HG02798 (cell line): ENCODE measurements at regions not wholly inside any gene's neighbourhood (a gene's known extent, or its start where the extent isn't known, plus 50 kb on each side); places are given as distances from the start of the nearest gene placed in this dataset.
"Not testable (repeated sequence)": the region's sequence is repeated elsewhere in the genome, so short reads cannot be mapped to it uniquely, and the experiment has no call there.

Experiments used
- ATAC-seq: cut with Tn5 transposase; IDR thresholded peaks from one replicate; pipeline ENCODE4 v1.9.1; 2021; ENCODE audit warnings: mild to moderate bottlenecking; ENCODE audit not compliant: unreplicated experiment, poor library complexity

DNA sequence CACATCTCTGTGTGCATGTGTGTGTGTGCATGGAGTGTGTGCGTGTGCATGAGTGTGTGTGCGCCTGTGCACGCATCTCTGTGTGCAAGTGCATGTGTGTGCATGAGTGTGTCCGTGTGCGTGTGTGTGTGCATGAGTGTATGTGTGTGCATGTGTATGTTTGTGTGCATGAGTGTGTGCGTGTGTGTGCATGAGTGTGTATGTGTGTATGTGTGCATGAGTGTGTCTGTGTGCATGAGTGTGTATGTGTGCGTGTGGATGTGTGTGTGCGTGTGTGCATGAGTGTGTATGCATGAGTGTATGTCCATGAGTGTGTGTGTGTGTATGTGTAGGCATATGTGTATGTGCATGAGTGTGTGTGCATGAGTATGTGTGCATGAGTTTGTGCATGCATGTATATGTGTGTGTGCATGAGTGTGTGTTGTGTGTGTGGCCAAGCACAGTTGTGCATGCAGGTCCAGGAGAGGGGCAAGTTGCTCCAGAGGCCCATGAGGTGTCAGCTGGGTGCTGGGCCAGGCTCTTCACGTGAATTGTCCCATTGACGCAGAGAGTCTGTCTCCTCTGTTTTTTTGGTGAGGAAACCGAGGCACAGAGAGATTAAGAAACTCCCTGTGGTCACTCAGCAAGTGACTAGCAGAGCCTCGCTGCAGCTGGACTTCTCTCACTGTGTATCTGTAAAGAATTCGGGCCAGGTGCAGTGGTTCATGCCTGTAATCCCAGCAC, 75.5 kb downstream of the ASB1 start:
- no peak for ATAC-seq

DNA sequence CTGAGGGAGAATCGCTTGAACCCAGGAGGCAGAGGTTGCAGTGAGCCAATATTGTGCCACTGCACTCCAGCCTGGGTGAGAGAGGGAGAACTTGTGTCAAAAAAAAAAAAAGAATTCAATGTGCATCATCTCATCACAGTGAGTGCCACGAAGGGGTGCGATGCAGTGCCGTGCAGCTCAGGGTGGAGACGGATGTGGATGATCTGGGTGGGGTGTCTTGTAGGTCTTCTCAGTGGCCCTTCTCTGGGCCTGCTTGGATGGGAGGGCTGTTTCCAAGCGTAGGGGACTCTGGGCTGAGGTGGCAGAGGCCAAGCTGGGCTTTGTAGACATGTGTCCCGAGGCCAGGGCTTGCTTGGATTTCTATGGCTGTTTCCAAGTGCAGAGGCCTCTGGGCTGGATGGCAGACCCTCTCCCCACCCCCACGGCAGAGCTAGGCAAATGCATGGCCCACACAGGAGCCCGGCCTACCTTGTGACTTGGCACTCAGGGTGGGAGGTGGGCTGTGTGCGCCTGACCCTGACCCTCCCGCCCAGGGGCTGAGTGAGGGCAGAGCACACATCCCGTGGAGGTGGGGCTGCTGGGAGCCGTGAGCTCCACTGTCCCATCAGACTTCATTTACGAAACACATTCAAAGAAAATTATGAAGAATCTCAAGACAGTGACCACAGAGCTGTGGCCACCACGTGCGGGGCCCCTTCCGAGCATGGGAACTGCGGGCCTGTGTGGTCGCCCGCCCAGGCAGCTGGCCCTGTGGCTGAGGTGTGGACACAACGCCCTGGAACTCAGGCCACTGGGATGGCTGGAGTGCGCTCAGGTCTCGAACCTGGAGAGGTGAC, 76.4 kb downstream of the ASB1 start:
- ATAC-seq: no peak

DNA sequence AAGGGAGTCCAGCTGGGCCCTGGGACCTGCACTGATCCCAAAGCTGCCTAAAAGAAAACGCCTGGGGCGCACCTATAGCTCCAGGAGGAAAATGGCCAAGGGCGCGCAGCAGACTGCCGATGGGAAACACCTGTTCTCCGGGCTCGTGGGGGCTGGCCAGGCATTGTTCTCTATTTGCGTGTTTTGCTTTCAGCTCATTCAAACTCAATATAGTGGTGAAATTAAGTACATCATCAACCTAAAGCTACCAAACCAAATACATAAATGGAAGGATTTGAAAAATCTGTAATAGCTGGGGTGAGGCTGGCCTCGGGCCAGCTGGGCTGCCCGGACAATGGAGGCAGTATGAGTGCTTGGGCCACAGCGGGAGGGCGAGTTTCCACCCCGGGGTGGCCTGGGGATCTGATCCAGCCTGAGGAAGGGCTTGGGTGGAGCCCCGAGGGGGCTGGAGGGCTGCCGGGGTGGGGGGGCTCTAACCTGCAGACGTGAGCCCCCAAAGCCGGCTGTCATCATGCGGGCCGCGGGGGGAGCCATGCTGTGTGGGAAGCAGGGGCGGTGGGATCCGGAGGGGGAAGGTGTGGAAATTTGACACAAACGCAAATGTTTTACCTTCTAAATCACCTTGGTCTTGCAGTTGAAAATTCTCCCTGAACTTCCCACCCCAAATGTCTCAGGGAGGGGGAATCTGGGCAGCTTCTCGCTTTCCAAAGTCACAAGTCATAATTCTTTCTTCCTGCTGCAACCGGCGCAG, 77.6 kb downstream of the ASB1 start:
- no peak for ATAC-seq

DNA sequence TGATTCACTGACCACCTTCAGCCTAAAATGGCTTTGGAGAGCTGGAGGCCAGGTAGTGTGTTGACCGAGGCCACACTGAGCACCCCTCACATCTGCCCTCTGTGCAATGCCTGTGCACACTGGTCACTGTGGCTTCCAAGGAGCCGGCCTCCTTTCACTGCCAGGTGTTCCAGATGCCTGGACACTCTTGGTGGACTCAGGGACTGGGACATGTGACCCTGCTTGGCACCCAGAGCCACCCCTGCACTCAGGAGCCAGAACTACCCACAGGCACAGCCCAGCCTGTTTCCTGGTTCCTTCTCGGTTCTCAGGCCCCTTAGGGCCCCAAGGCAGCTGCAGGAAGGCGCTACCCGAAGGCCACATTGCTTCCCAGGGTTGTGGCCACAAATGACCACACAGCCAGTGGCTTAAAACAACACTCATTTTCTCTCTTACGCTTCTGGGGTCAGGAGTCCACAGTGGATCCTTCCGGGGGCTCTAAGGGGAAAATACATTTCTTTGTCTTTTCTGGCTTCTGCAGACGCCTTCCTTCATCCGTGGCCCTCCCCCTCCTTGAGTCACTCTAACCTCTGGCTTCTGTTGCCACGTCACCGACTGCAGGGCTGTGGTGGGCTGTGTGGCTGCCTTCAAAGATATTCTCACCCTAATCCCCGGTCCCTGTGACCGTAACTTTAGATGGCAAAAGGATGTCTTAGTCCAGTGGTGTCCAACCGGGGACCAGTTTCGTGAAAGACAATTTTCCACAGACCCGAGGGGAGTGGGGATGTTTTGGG, 78.6 kb downstream of the ASB1 start:
- no peak for ATAC-seq

DNA sequence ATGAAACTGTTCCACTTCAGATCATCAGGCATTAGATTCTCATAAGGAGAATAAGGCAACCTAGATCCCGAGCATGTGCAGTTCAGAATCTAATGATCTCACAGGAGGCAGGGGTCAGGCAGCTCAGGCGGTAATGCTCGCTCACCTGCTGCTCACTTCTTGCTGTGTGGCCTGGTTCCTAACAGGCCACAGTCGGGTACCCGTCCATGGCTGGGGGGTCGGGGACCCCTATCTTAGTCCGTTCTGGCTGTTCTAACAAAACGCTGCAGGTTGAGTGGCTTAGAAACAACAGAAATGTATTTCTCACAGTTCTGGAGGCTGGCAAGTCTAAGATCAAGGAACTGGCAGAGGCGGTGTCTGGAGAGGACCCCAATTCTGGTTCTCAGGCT, 79.2 kb downstream of the ASB1 start:
- ATAC-seq: no peak

DNA sequence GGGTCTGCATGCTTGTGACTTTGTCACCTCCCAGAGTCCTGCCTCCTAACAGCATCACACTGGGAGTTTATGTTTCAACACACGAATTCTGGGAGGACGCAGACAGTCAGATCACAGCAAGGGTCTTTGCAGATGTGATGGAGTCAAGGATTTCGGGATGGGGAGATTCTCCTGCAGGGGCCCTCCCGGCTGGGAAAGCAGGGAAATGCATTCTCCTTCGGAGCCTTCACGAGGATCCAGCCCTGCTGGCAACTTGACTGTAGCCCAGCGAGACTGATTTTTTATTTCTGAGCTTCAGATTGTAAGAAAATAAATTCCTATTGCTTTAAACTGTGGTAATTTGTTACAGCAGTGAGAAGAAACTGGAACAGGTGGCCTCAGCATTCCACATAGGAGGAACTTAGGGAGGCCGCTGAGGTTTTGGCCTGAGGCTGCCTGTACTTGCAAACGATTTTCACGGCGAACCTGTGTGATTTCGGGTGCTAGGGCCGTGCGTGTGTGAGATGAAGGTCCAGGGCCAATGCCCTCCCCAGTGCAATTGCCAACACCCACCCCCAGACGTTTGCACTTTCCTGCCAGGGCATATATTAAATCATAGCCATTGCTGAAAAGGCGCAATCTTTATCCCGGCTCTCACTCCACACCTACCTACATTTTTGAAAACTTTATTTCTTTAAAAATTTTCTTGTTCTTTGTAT, 79.8 kb downstream of the ASB1 start:
- no peak for ATAC-seq

DNA sequence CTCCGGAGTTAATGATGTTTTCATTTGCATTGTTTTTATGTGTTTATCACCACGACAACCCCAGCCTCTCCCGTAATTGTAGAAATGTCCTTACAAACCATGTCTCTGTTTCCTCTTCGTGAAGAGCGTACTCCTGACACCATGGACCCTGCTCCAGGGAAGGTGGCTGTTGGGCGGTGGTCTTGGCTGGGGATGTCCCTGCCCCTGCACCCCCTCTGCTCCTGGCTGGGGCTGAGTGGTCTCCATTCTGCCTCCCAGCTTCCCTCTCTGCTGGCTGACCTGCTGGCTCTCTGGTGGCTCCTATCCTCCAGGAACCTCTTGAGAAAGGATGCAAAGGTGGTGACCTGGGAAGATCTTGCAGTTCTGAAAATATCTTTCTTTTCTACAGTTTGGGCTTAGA, 81.1 kb downstream of the ASB1 start:
- no peak for ATAC-seq

DNA sequence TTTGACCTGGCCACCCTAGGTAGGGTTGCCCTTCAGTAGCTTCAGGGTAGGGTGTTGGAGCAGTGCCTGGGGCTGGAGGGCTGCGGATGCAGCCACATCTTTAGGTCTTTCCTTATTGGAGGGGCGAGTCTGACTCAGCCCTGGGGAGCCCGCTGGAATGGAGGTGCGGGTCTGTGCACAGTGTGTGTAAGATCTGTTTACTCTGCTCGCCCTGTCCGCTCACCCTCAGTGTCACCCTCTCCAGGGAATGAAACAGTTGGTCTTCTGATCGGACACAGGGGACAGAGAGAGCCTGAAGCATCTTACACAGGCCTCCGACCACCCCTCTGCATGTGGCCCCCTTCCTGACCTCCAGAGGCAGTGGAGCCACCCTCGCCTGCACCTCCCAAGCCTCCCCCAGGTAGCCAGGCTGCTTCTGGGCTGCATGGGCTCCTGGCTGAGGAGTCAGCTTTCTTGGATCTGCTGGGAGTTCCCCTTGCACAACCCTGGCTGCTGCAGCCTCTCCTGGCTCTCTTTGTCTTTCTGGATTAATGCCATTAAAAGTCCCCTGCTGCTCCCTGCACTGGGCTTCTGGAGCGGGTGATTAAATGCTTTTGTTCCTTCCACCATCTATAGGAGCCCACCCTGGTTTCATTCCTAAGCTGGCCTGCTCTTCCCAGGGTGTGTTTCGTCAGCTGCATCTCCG, 82.6 kb downstream of the ASB1 start:
- ATAC-seq: no peak

DNA sequence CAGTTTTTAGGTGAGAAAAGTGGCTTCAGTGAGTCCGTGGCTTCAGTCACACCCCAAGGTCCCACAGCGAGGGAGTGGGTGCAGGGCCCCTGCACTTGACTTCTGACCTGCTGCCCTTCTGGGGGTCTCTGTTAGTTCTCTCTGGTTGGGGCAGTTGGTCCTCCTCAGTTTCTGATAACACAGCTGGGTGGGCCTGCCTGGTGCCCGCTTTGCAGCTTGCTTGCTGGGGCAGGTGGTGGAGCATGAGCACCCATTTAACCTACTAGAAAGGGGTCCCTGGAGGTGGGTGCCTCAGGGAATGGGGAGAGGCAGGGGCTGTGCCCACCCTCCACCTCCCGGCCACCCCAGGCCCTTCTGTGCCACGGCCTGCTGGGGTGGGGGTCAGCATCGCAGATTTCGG, 83.2 kb downstream of the ASB1 start:
- ATAC-seq: no peak

DNA sequence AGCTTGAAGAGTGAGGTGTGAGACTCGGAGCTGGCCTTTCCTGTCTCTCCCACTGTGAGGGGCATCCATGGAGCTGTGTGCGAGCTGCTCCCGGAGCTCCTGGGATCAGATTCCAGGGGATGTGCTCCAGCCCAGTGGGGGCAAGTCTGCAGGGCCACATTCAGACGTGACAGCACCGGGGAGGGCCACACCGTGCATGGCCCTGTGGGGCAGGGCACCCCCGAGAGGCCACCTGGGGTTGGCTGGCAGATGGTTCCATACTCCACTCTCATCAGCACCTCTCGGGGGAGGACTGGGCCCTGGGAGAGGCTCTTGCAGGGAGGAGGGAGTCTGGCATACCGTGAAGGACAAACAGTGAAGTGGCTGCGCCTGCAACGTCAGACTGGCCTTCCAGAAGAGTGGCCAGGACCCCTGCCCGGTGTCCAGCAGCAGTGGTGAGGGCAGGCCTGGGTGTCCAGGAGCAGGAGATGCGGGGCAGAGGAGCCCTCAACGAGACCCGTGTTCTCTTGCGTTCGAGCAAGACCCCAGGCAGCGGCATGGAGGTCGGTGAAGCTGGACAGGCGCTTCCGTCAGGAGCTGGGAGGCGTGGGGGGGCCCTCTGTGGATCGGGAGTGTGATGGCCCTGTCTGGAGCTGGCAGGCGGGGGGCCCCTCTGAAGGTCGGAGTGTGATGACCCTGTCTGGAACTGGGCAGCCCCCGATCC, 84.3 kb downstream of the ASB1 start:
- no peak for ATAC-seq

DNA sequence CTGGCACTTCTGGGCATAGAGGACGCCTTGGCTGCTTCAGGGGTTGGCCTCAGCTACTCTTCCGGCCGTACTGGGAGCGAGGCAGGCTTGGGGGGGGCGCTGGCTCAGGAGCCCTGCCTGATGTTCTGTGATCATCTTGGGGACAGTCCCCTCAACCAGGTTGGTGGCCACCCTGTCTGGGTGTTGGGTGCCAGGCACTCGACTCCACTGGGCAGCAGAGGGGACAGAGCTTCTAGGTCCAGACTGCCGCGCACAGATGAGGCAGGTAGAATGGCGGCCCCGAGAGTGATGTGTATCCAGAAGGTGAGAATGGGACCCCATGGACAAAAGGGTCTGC, 84.9 kb downstream of the ASB1 start:
- no peak for ATAC-seq

DNA sequence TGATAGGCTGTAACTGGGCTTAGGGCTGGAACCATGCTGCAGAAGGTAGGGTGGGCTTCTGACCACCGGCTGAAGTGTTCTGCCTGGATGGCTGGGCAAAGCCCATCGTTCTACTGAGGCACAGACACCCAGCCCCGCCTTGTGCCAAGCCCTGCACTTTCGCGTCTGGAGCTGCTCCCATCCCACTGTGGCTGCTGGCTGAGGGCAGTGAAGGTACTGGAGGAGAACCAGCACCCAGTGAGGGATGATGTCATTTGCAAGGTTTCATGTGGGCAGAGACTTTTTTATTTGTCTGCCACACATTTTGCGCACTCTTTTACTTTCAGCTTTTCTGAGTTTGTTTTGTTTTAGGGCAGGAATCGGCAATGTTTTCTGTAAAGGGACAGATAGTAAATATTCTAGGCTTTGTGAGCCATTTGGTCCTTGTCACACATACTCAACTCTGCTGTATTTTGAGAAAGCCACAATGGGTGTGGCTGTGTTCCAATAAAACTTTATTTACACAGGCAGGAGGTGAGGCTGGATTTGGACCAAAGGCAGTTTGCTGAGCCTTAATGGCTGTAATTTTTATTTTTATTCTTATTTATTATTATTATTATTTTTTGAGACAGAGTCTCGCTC, 85.6 kb downstream of the ASB1 start:
- no peak for ATAC-seq

DNA sequence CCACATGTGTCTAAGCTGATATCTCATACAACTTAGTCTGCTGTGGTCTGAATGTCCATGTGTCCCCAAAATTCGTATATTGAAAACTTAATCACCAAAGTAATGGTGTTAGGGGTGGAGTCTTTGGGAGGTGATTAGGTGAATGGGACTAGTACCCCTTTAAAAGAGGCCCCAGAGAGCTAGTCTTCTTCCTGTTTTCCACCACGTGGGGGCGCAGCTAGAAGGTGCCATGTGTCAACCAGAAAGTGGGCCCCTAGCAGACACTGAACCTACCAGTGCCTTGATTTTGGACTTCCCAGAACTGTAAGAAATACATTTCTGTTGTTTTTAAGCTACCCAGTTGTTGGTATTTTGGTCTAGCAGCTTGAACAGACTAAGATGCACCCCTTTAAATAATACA, 86.6 kb downstream of the ASB1 start:
- no peak for ATAC-seq

DNA sequence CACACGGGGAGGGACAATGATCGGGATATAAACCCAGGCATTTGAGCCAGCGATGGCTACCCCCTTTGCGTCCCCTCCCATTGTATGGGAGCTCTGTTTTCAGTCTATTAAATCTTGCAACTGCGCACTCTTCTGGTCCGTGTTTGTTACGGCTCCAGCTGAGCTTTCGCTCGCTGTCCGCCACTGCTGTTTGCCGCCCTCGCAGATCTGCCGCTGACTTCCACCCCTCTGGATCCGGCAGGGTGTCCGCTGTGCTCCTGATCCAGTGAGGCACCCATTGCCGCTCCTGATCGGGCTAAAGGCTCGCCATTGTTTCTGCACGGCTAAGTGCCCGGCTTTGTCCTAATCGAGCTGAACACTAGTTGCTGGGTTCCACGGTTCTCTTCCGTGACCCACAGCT, 87.3 kb downstream of the ASB1 start:
- ATAC-seq: not testable (repeated sequence)

DNA sequence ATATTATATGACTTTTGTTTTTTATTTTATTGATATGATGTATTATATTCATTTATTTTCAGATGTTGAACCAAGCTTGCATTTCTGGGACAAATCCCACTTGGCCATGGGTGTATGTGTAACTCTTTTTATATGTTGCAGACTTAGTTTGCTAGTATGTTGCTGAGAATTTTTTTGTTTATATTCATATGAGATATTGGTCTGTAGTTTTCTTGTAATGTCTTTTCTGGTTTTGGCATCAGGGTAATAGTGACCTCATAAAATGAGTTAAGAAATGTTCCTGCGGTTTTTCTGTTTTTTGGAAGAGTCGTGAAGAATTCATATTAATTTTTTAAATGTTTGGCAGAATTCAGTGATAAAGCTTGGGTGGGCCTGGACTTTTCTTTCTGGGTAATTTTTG, 88.7 kb downstream of the ASB1 start:
- no peak for ATAC-seq

DNA sequence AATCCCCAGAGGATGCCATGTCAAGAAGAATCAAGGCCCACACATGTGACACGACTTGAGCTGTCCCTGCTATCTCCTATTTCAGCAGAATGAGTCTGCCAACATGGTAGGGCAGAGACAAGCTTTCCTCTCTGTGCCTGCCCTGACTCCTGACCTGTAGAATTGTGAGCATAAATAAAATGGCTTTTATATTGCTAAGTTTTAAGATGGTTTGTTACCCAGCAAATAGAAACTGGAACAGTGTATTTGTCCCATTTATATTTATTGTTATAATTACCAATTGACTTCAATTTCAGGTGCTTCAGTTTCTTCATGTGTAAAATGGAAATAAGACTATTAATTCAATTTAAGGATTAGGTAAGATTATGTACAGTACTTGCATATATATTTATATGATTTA, 90.5 kb downstream of the ASB1 start:
- ATAC-seq: no peak

DNA sequence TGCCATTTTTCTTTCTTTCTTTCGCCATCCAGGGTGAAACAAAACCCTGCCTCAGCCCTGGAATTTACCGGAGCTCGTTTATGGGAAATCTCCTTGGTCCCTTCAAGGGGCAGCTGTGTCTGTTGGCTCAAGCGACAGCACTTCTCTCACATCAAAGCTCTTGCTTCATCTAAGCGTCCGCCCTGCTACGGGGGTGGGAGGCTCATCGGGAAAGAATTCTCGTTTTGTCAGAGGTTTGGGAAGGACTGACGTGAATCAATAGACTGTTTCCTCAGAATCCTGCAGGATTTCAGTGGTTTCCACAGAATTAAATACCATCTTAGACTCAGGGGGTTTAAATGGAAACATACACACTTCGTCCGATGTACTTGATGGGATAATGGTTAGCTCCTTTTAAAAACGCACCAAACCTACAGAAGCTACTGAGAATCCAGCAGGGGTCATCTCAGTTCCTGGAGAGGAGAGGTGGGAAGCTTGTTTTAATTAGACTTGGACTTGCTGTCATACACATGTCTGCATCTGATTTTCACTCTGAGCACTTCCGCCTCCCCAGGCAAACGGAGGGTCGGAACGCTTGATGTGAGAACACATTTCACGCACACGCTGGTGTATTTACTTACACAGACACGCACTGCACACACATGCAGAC, 91.6 kb downstream of the ASB1 start:
- ATAC-seq: no peak

DNA sequence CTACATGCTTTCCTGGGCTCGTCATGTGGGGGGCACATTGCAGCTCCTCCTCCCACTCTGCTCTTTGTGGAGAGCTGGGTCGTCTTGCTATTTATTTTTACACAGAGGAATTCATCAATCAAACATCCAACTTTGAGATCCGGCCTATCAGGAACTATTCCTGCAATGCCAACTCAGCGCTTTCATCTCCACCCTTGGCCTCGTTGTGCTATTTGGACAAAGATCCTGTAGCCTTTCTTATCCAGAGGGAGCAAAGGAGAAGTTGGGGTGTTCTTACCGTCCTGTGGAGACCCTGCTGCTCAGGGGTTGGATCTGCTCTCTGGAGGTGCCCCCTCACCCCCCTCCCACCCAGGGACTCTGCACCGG, 92.1 kb downstream of the ASB1 start:
- no peak for ATAC-seq
